WTC11 (cell line): ENCODE measurements at regions not wholly inside any gene's neighbourhood (a gene's known extent, or its start where the extent isn't known, plus 50 kb on each side); places are given as distances from the start of the nearest gene placed in this dataset.

Source experiments
- ATAC-seq: fragments of 200-7000 bp; cut with Tn5 transposase; 2 replicates; pipeline ENCODE4 v1.10.0; 2021; ENCODE audit warnings: mild to moderate bottlenecking, moderate library complexity
- CTCF ChIA-PET: fragments of 300-600 bp; sonication (Branson Sonifier 250); formaldehyde crosslinking; loops from one replicate; lab custom pipeline; 2021; ENCODE audit warnings: antibody characterized with exemption; lab: Charles Lee
- POLR2A ChIA-PET: fragments of 350-600 bp; sonication (Branson Sonifier 250); formaldehyde crosslinking; loops from one replicate; lab custom pipeline; 2021; ENCODE audit warnings: antibody characterized with exemption; lab: Charles Lee
- DNase-seq: peaks from one replicate; pipeline ENCODE4 v3.0.0; 2021; ENCODE audit warnings: low spot score
- H3K27ac Mint-ChIP-seq: 2 replicates; pipeline ENCODE4 v1.8.0; 2021; ENCODE audit warnings: mixed read lengths
- H3K27me3 Mint-ChIP-seq: 2 replicates; pipeline ENCODE4 v1.8.0; 2021; ENCODE audit warnings: low read depth, mild to moderate bottlenecking, moderate library complexity, mixed read lengths
- H3K36me3 Mint-ChIP-seq: 2 replicates; pipeline ENCODE4 v1.8.0; 2021; ENCODE audit warnings: mixed read lengths
- H3K4me1 Mint-ChIP-seq: 2 replicates; pipeline ENCODE4 v1.8.0; 2022; ENCODE audit warnings: mixed read lengths
- H3K4me3 Mint-ChIP-seq: 2 replicates; pipeline ENCODE4 v1.8.0; 2021; ENCODE audit warnings: mild to moderate bottlenecking, moderate library complexity, mixed read lengths
- H3K9me3 Mint-ChIP-seq: 2 replicates; pipeline ENCODE4 v1.8.0; 2021; ENCODE audit warnings: mixed read lengths
- ATF1 ChIP-seq: sonication (generic); formaldehyde crosslinking; IDR thresholded peaks from 2 replicates; pipeline ENCODE4 v1.8.1; 2023; ENCODE audit warnings: mild to moderate bottlenecking, moderate library complexity, missing genetic modification reagents
- ATF3 ChIP-seq: sonication (generic); formaldehyde crosslinking; conservative IDR thresholded peaks from 2 replicates; pipeline ENCODE4 v1.8.1; 2022; ENCODE audit warnings: mild to moderate bottlenecking, missing genetic modification reagents
- CBFB ChIP-seq: sonication (generic); formaldehyde crosslinking; IDR thresholded peaks from 2 replicates; pipeline ENCODE4 v1.8.1; 2022; ENCODE audit warnings: mild to moderate bottlenecking, low read depth, missing genetic modification reagents
- FOXK1 ChIP-seq: sonication (generic); formaldehyde crosslinking; IDR thresholded peaks from 2 replicates; pipeline ENCODE4 v1.8.0; 2022; ENCODE audit warnings: mild to moderate bottlenecking, moderate library complexity, missing genetic modification reagents
- MYBL2 ChIP-seq: sonication (generic); formaldehyde crosslinking; IDR thresholded peaks from 2 replicates; pipeline ENCODE4 v1.8.1; 2023; ENCODE audit warnings: mild to moderate bottlenecking, moderate library complexity, missing genetic modification reagents
- NFE2L1 ChIP-seq: sonication (generic); formaldehyde crosslinking; IDR thresholded peaks from 2 replicates; pipeline ENCODE4 v1.8.1; 2023; ENCODE audit warnings: missing genetic modification reagents
- NR1H2 ChIP-seq: sonication (generic); formaldehyde crosslinking; IDR thresholded peaks from 2 replicates; pipeline ENCODE4 v1.9.0; 2021; ENCODE audit warnings: mild to moderate bottlenecking, moderate library complexity, missing genetic modification reagents
- NR2C2 ChIP-seq: sonication (generic); formaldehyde crosslinking; IDR thresholded peaks from 2 replicates; pipeline ENCODE4 v1.8.0; 2022; ENCODE audit warnings: mild to moderate bottlenecking, missing genetic modification reagents
- NR3C1 ChIP-seq: sonication (generic); formaldehyde crosslinking; conservative IDR thresholded peaks from 2 replicates; pipeline ENCODE4 v1.8.1; 2023; ENCODE audit warnings: low read depth, mild to moderate bottlenecking, missing genetic modification reagents
- RELA ChIP-seq: sonication (generic); formaldehyde crosslinking; IDR thresholded peaks from 2 replicates; pipeline ENCODE4 v1.8.1; 2022; ENCODE audit warnings: missing genetic modification reagents, mild to moderate bottlenecking, borderline replicate concordance
- RORB ChIP-seq: fragments of 250-450 bp; sonication (Bioruptor Pico); IDR thresholded peaks from 2 replicates; pipeline ENCODE4 v1.9.0; 2021; ENCODE audit warnings: mild to moderate bottlenecking
- SMAD3 ChIP-seq: sonication (generic); formaldehyde crosslinking; IDR thresholded peaks from 2 replicates; pipeline ENCODE4 v1.8.0; 2022; ENCODE audit warnings: missing genetic modification reagents, mild to moderate bottlenecking, borderline replicate concordance
- TEAD4 ChIP-seq: sonication (generic); formaldehyde crosslinking; IDR thresholded peaks from 2 replicates; pipeline ENCODE4 v1.8.0; 2022; ENCODE audit warnings: mild to moderate bottlenecking, missing genetic modification reagents
- ZBTB43 ChIP-seq: sonication (generic); formaldehyde crosslinking; IDR thresholded peaks from 2 replicates; pipeline ENCODE4 v1.8.1; 2023; ENCODE audit warnings: mild to moderate bottlenecking, missing genetic modification reagents
- ZNF138 ChIP-seq: sonication (generic); formaldehyde crosslinking; conservative IDR thresholded peaks from 2 replicates; pipeline ENCODE4 v1.8.1; 2022; ENCODE audit warnings: mild to moderate bottlenecking, moderate library complexity, missing genetic modification reagents
- ZNF232 ChIP-seq: sonication (generic); formaldehyde crosslinking; IDR thresholded peaks from 2 replicates; pipeline ENCODE4 v1.8.0; 2022; ENCODE audit warnings: mild to moderate bottlenecking, missing genetic modification reagents
- ZNF263 ChIP-seq: sonication (generic); formaldehyde crosslinking; IDR thresholded peaks from 2 replicates; pipeline ENCODE4 v1.8.1; 2022; ENCODE audit warnings: low read depth, mild to moderate bottlenecking, moderate library complexity, missing genetic modification reagents
- ZNF532 ChIP-seq: fragments of 250-450 bp; sonication (Bioruptor Pico); IDR thresholded peaks from 2 replicates; pipeline ENCODE4 v1.9.0; 2021; ENCODE audit warnings: mild to moderate bottlenecking, borderline replicate concordance
- TF ChIP-seq, protein P1 (sequence below): sonication (generic); formaldehyde crosslinking; IDR thresholded peaks from 2 replicates; pipeline ENCODE4 v1.8.0; 2023; ENCODE audit warnings: mild to moderate bottlenecking, missing genetic modification reagents
- TF ChIP-seq, protein P2 (sequence below): sonication (generic); formaldehyde crosslinking; IDR thresholded peaks from 2 replicates; pipeline ENCODE4 v1.8.1; 2022; ENCODE audit warnings: missing genetic modification reagents, borderline replicate concordance
- TF ChIP-seq, protein P3 (sequence below): fragments of 250-450 bp; sonication (Bioruptor Pico); conservative IDR thresholded peaks from 2 replicates; pipeline ENCODE4 v1.9.0; 2021; ENCODE audit warnings: mild to moderate bottlenecking

GRCh38 chr18:55650363-55650870, 62.4 kb upstream of the TCF4 start:
- TF ChIP-seq MYBL2 (CRISPR knock-in tag) (no peak), ATF3 (no peak), NR1H2 (CRISPR knock-in tag) (no peak), ZNF532 (CRISPR knock-in tag) (no peak), ZBTB43 (CRISPR knock-in tag) (no peak)
- TF ChIP-seq, protein P1, sequence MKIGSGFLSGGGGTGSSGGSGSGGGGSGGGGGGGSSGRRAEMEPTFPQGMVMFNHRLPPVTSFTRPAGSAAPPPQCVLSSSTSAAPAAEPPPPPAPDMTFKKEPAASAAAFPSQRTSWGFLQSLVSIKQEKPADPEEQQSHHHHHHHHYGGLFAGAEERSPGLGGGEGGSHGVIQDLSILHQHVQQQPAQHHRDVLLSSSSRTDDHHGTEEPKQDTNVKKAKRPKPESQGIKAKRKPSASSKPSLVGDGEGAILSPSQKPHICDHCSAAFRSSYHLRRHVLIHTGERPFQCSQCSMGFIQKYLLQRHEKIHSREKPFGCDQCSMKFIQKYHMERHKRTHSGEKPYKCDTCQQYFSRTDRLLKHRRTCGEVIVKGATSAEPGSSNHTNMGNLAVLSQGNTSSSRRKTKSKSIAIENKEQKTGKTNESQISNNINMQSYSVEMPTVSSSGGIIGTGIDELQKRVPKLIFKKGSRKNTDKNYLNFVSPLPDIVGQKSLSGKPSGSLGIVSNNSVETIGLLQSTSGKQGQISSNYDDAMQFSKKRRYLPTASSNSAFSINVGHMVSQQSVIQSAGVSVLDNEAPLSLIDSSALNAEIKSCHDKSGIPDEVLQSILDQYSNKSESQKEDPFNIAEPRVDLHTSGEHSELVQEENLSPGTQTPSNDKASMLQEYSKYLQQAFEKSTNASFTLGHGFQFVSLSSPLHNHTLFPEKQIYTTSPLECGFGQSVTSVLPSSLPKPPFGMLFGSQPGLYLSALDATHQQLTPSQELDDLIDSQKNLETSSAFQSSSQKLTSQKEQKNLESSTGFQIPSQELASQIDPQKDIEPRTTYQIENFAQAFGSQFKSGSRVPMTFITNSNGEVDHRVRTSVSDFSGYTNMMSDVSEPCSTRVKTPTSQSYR, result no peak
- ChIA-PET POLR2A (no interaction called here), CTCF (no interaction called here)
- Mint-ChIP-seq H3K4me1 (peaks cover 6% of the 10 kb centered on the region), H3K9me3 (peaks cover 4% of the 10 kb centered on the region; the same call in 1 of the 2 replicates), H3K4me3 (no peak overlapping the region), H3K27me3 (no peaks in the 10 kb centered on the region), H3K27ac (no peak overlapping the region), H3K36me3 (no peaks in the 10 kb centered on the region)
- ATAC-seq (no peak), DNase-seq (no peak)

DNA sequence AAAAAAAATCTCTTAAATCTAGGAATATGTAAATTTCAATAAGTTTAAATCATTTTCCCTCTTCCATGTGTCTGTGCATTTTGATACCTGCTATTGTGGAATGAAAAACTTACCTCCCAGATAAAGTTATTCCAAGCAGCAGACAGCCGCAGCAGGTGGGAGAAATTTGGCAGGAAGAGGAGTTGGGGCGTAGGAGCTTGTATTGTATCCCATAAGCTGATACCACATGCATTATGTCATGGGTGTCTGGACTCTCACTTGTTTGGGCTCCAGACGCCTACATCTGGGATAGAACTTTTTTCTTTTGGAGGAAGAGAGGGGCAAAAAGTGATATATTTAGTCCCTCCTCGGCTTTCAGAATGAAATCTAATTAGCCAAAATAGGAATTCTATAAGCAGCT, 59.3 kb upstream of the TCF4 start:
- Mint-ChIP-seq H3K4me1 (peaks cover 6% of the 10 kb centered on the region), H3K4me3 (no peak overlapping the region), H3K27ac (no peak overlapping the region), H3K9me3 (peaks cover 6% of the 10 kb centered on the region)
- POLR2A ChIA-PET, result no interaction called here
- CTCF ChIA-PET, result interaction anchor here (1.1 kb wide), 1 partner anchor 263 kb away, joined by 3 read pairs; no protein-coding TSS in a partner anchor
- DNase-seq, result no peak
- TF ChIP-seq SMAD3 (CRISPR knock-in tag) (no peak), ZNF138 (CRISPR knock-in tag) (no peak), RELA (CRISPR knock-in tag) (no peak), ATF1 (CRISPR knock-in tag) (no peak), CBFB (CRISPR knock-in tag) (no peak), TEAD4 (CRISPR knock-in tag) (no peak), ZNF232 (CRISPR knock-in tag) (no peak), NR3C1 (CRISPR knock-in tag) (no peak), NR2C2 (CRISPR knock-in tag) (no peak), NFE2L1 (CRISPR knock-in tag) (no peak), ZNF263 (CRISPR knock-in tag) (no peak), FOXK1 (CRISPR knock-in tag) (no peak), RORB (no peak)
- TF ChIP-seq, protein P2, sequence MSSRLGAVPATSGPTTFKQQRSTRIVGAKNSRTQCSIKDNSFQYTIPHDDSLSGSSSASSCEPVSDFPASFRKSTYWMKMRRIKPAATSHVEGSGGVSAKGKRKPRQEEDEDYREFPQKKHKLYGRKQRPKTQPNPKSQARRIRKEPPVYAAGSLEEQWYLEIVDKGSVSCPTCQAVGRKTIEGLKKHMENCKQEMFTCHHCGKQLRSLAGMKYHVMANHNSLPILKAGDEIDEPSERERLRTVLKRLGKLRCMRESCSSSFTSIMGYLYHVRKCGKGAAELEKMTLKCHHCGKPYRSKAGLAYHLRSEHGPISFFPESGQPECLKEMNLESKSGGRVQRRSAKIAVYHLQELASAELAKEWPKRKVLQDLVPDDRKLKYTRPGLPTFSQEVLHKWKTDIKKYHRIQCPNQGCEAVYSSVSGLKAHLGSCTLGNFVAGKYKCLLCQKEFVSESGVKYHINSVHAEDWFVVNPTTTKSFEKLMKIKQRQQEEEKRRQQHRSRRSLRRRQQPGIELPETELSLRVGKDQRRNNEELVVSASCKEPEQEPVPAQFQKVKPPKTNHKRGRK (CRISPR knock-in tag), result no peak
- TF ChIP-seq, protein P3, sequence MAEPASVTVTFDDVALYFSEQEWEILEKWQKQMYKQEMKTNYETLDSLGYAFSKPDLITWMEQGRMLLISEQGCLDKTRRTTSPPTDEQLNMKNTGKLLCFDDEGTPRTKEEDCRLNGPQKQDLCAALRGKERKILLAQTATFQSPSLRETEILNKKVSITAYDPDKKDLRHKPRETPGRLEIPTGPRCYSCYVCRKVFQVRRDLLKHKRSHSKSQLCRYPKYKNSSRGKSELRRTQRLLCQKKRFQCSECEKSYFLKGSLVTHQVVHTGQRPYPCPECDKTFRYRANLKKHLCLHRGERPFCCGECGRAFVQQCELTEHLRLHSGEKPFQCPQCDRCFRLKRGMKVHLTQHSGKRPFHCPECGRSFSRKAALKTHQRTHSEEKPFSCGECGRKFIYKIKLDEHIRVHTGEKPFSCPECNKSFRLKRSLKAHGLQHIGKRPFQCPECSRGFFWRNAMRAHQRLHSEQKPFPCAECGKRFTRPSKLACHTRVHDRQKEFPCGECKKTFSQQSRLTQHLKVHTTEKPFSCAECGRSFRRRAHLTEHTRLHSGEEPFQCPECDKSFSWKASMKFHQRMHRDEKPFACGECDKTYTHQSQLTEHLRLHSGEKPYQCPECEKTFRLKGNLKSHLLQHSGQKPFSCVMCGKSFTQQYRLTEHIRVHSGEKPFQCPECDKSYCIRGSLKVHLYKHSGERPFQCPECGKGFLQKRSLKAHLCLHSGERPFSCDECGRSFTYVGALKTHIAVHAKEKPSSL (CRISPR knock-in tag), result no peak
- TF ChIP-seq, all 79 proteins: peak for 0
- Mint-ChIP-seq H3K36me3 (no peaks in the 10 kb centered on the region; the same call in 1 of the 2 replicates), H3K27me3 (no peaks in the 10 kb centered on the region)
- ATAC-seq, result no peak
